Ascending aorta (tissue), 2 donors: ENCODE measurements at regions not wholly inside any gene's neighbourhood (a gene's known extent, or its start where the extent isn't known, plus 50 kb on each side); places are given as distances from the start of the nearest gene placed in this dataset.

Experiments
- DNase-seq, 2 donors: peaks; one replicate each; pipeline ENCODE4 v3.0.0-alpha.2; 2019; ENCODE audit warnings: low spot score in 2 of 2
- H3K27ac ChIP-seq, 2 donors: fragments of 200-600 bp; sonication (generic); one replicate each; pipeline ENCODE4 v1.5.1; 2016 to 2017; ENCODE audit warnings: mild to moderate bottlenecking in 1 of 2
- H3K27me3 ChIP-seq: fragments of 200-600 bp; sonication (generic); one replicate; pipeline ENCODE4 v1.5.1; 2017
- H3K36me3 ChIP-seq, 2 donors: fragments of 200-600 bp; sonication (generic); one replicate each; pipeline ENCODE4 v1.5.1; 2016
- H3K4me1 ChIP-seq, 2 donors: fragments of 200-600 bp; sonication (generic); one replicate each; pipeline ENCODE4 v1.5.1; 2016 to 2017; ENCODE audit warnings: mild to moderate bottlenecking in 1 of 2
- H3K4me3 ChIP-seq, 2 donors: fragments of 200-600 bp; sonication (generic); one replicate each; pipeline ENCODE4 v1.5.1; 2016 to 2017; ENCODE audit warnings: mild to moderate bottlenecking in 1 of 2
- H3K9me3 ChIP-seq, 2 donors: fragments of 200-600 bp; sonication (generic); one replicate each; pipeline ENCODE4 v1.5.1; 2016
- CTCF ChIP-seq, 3 experiments: fragments of 200-600 bp in 2 of 3; fragments of 450-650 bp in 1 of 3; sonication (generic) in 2 of 3; IDR thresholded peaks; one replicate each; pipeline ENCODE4 v1.5.1; 2016 to 2019; ENCODE audit warnings: antibody characterized with exemption in 3 of 3, mild to moderate bottlenecking in 1 of 3, moderate library complexity in 1 of 3
- intact Hi-C: fragments of 100-400 bp; cut with DNase I; formaldehyde crosslinking; loops from one replicate; pipeline ENCODE4 v1.15.1; 2023

DNA sequence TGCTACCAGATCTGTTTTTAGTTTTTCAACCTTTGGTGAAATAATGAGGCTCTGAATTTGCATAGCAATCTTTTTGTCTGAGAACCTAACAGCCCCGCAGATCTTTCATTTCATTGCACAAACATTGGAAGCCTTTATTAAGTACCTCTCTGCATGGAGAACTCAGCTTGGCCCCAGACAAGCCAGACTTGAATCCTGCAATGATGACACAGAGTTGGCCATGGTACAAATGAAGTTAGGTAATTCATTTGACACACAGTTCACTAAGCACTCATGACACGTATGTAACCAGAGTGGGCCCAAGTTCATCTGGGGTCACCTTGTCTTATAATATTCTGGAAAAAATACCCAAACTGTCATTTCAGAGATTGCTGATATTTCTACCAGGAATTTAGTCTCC is 439.1 kb upstream of the ID2 start:
- no peak overlapping the region for H3K27ac ChIP-seq
- H3K4me1 ChIP-seq, result peaks cover 6 to 14% of the 10 kb centered on the region in 2 donors
- intact Hi-C loops, result no loop called here
- no peak for TF ChIP-seq CTCF (IDR thresholded peaks at IDR 0.05)
- no peaks in the 10 kb centered on the region for H3K27me3 ChIP-seq
- no peaks in the 10 kb centered on the region for H3K36me3 ChIP-seq
- H3K9me3 ChIP-seq, result no peaks in the 10 kb centered on the region
- H3K4me3 ChIP-seq, result no peak overlapping the region
- DNase-seq, result no peak

- Histone ChIP-seq H3K27ac (no peak overlapping the region), H3K4me3 (no peak overlapping the region), H3K36me3 (no peaks in the 10 kb centered on the region), H3K9me3 (no peaks in the 10 kb centered on the region), H3K27me3 (no peaks in the 10 kb centered on the region), H3K4me1 (peaks cover 11 to 20% of the 10 kb centered on the region in 2 donors)
- DNase-seq, result no peak
- no peak for TF ChIP-seq CTCF (IDR thresholded peaks at IDR 0.05)
- intact Hi-C loops, result no loop called here
Measured at GRCh38 chr2:8243748-8244400, 438.0 kb upstream of the ID2 start.

GRCh38 chr2:8244639-8245038 is 437.2 kb upstream of the ID2 start:
- Histone ChIP-seq H3K4me1 (peaks cover 11 to 28% of the 10 kb centered on the region in 2 donors), H3K36me3 (no peaks in the 10 kb centered on the region), H3K4me3 (no peak overlapping the region), H3K9me3 (no peaks in the 10 kb centered on the region), H3K27me3 (no peaks in the 10 kb centered on the region), H3K27ac (no peak overlapping the region)
- DNase-seq, result no peak
- intact Hi-C loops, result no loop called here
- TF ChIP-seq CTCF (IDR thresholded peaks at IDR 0.05), result no peak

DNA sequence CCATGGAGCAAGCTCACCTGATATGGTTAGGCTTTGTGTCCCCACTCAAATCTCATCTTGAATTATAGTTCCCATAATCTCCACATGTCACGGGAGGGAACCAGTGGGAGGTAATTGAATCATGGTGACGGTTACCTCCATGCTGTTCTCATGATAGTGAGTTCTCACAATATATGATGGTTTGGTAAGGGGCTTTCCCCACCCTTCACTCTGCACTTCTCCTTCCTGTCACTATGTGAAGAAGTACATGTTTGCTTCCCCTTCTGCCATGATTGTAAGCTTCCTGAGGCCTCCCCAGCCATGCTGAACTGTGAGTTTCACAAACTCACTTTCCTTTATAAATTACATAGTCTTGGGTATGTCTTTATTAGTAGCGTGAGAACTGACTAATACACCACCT is 435.7 kb upstream of the ID2 start:
- Histone ChIP-seq H3K27ac (peak overlapping the region; percentile 98 to 99), H3K9me3 (no peaks in the 10 kb centered on the region), H3K27me3 (no peaks in the 10 kb centered on the region), H3K4me1 (peaks cover 11 to 32% of the 10 kb centered on the region in 2 donors), H3K4me3 (no peak overlapping the region), H3K36me3 (no peaks in the 10 kb centered on the region)
- intact Hi-C loops, result no loop called here
- TF ChIP-seq CTCF (IDR thresholded peaks at IDR 0.05), result no peak
- no peak for DNase-seq

- no peak for TF ChIP-seq CTCF (IDR thresholded peaks at IDR 0.05)
- no peaks in the 10 kb centered on the region for H3K36me3 ChIP-seq
Measured at GRCh38 chr2:8247905-8248622, 433.8 kb upstream of the ID2 start.

More at GRCh38 chr2:8247905-8248622, 433.8 kb upstream of the ID2 start:
- H3K4me3 ChIP-seq, result peak overlapping the region in 1 of 2 donors; percentile 48
- no peaks in the 10 kb centered on the region for H3K27me3 ChIP-seq
- intact Hi-C loops, result loop anchor here (1.0 to 2.0 kb wide), 6 partner anchors 28 to 433 kb away; no protein-coding TSS in a partner anchor
- peak overlapping the region; percentile 98 to 99 for H3K27ac ChIP-seq
- no peaks in the 10 kb centered on the region for H3K9me3 ChIP-seq
- DNase-seq, result peak in 1 of 2 donors; percentile 78
- peaks cover 11 to 32% of the 10 kb centered on the region in 2 donors for H3K4me1 ChIP-seq
